ENCODE measurements at regions not wholly inside any gene's neighbourhood (a gene's known extent, or its start where the extent isn't known, plus 50 kb on each side); places are given as distances from the start of the nearest gene placed in this dataset.

- no peak for TF ChIP-seq GTF2E2 (tag; IDR thresholded peaks at IDR 0.05)
- no peak for TF ChIP-seq FOXJ3 (CRISPR knock-in tag; IDR thresholded peaks at IDR 0.05)
- TF ChIP-seq ZBED1 (IDR thresholded peaks at IDR 0.05) = no peak
- TF ChIP-seq HDAC3 (IDR thresholded peaks at IDR 0.05; ENCODE audit: borderline replicate concordance, partially characterized antibody) = no peak
- TF ChIP-seq ZBTB9 (CRISPR knock-in tag; IDR thresholded peaks at IDR 0.05) = no peak
- no peak for TF ChIP-seq IRF9 (tag; IDR thresholded peaks at IDR 0.05)
- no peak for TF ChIP-seq KLF10 (CRISPR knock-in tag; IDR thresholded peaks at IDR 0.05)
These were observed 313.5 kb upstream of the ESRRG start (continued) for GRCh38 chr1:217036757-217037156.

- DNase-seq (ENCODE audit: extremely low read depth in 1 of 4, low spot score in 3 of 4) = no peak
- no TSS peak for BruUV-seq (replicated peaks)
- H3K4me1 ChIP-seq (replicated peaks in 1 of 2; ENCODE audit: control insufficient read depth in 2 of 2, insufficient read depth in 2 of 2, low read length in 2 of 2) = no peaks in the 10 kb centered on the region
- no peak overlapping the region for H3K27ac ChIP-seq (ENCODE audit: extremely low read depth, low read depth, low read length)
- intact Hi-C loops (cut with micrococcal nuclease) (no loop called here), in situ Hi-C loops (cut with MboI) (no loop called here)
- no peaks in the 10 kb centered on the region for H3K27me3 ChIP-seq (ENCODE audit: control insufficient read depth in 2 of 2, insufficient read depth in 2 of 2, low read length in 2 of 2)
- POLR2A ChIA-PET = no interaction called here
- H3K36me3 ChIP-seq (ENCODE audit: control insufficient read depth, insufficient read depth, low read length) = no peaks in the 10 kb centered on the region
- peaks cover 2% of the 10 kb centered on the region; the same call in 1 of the 2 replicates for H3K9me3 ChIP-seq (replicated peaks; ENCODE audit: control insufficient read depth, insufficient read depth, low read depth, low read length)
- no peaks in the 10 kb centered on the region for H4K20me1 ChIP-seq (replicated peaks; ENCODE audit: control insufficient read depth, insufficient read depth, low read length)
- WGBS (ENCODE audit: insufficient coverage, low coverage, missing lambda C conversion rate) = 4% methylated on average over 4 of the region's 4 CpGs
- ATAC-seq = no peak
- TF ChIP-seq NFIX (CRISPR knock-in tag; IDR thresholded peaks at IDR 0.05; ENCODE audit: low read depth) = no peak
- TF ChIP-seq ZNF512 (tag; IDR thresholded peaks at IDR 0.05) = no peak
- TF ChIP-seq XRCC3 (IDR thresholded peaks at IDR 0.05) = no peak
- no peak for TF ChIP-seq CEBPG (CRISPR knock-in tag; IDR thresholded peaks at IDR 0.05)
- peak in 1 of 2 experiments; percentile 77; a peak in 2 of 4 replicates for TF ChIP-seq CEBPG (tag; conservative IDR thresholded peaks at IDR 0.05 in 1 of 2, IDR thresholded peaks at IDR 0.05 in 1 of 2)
- TF ChIP-seq KAT2B (IDR thresholded peaks at IDR 0.05; ENCODE audit: low read depth, low read length) = no peak
- peak; percentile 55 for TF ChIP-seq CEBPB (tag; IDR thresholded peaks at IDR 0.05)
- no peaks in the 10 kb centered on the region for H3K9me1 ChIP-seq (ENCODE audit: control insufficient read depth, insufficient read depth, low read length)
- H3K4me3 ChIP-seq = no peak overlapping the region
- no peaks in the 10 kb centered on the region for H3K79me2 ChIP-seq (ENCODE audit: control insufficient read depth, insufficient read depth, low read length)
- no peak for FAIRE-seq
- H3K9ac ChIP-seq (ENCODE audit: insufficient read depth in 1 of 2, low read depth in 2 of 2, low read length in 2 of 2) = no peak overlapping the region
- no peak overlapping the region for H3K4me2 ChIP-seq (ENCODE audit: insufficient read depth, low read length)
- H2AFZ ChIP-seq (ENCODE audit: low read depth, low read length) = no peak overlapping the region
- CTCF ChIA-PET (ENCODE audit: low intra/inter-chr PET ratio) = no interaction called here
These were observed 309.6 kb upstream of the ESRRG start for GRCh38 chr1:217032715-217033367.
